ENCODE measurements at regions not wholly inside any gene's neighbourhood (a gene's known extent, or its start where the extent isn't known, plus 50 kb on each side); places are given as distances from the start of the nearest gene placed in this dataset.

DNA sequence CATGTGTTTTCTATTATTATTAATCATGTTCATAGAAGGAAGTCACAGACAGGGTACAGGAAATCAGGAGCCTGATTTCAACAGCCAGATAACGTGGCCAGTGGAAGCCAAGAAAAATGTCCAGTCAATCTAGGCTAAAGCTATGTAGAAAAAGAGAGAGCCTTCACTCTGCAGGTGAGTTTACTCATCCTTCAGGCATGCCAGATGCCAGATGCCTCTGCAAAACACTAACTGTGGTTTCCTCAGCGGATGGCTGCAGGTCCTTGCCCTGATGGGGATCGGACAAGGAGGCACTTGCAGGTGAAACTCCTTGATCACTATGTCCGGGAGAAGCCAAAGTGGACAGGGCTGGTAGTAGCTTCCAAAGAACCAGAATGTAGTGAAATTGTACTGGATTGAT is 962.3 kb upstream of the RAG2 start:
- no peak for DNase-seq

- DNase-seq = no peak
Observed at GRCh38 chr11:37558619-37559210, 960.7 kb upstream of the RAG2 start.

DNA sequence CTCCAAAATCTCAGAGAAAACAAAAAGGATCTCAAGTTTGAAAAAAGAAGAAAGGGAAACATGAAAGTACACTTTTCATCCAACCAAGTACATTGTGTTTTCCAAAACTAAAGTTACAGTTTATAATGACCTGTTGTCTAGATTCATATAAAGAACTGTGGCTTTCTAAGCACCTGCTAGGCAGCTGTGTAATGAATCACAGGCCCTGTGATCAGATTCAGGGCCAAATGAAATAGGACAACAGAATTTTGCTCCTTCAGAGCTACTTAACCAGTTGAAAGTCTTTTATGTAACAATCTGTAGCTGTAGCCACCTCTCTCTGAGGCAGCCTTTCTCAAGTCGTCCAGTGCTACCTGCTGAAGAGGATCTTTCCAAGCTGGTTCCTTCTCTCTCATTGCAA is 960.0 kb upstream of the RAG2 start:
- DNase-seq = no peak

- no peak for DNase-seq
Observed at GRCh38 chr11:37552284-37552683, 954.2 kb upstream of the RAG2 start.

DNA sequence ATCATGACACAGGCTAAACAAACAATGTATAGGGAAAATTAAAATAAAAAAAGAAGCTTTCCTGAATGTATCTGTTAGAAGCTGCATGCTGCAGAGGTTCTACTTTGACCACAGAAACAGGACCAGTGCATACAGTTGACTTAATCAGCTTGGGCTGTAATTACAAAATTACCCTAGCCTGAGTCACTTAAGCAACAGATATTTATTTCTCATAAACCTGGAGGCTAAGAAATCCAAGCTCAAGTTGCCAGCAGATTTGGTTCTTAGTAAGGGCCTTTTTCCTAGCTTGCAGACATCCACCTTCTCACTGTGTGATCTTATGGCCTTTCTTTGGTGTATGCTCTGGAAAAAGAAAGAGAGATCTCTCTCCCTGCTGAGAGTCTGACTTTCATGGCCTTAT is 946.5 kb upstream of the RAG2 start:
- no peak for DNase-seq

DNA sequence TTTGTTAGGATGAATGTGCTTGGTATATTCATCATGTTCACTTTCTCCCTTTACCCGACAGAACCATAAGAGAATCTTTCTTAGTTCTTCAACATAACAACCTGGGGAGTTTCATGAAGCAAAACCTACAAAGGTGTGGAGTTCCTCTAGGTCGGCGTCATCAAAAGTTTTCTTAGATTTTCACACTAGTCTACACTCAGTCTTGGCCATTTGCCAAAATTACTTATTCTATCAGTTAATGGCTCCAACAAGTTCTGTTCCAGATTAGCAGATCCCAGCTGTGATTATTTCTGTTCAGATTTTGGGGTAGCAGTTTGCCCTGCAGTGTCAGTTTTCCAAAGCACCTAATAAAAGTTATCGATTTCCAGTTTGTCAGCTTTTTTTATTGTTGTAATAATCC is 935.8 kb upstream of the RAG2 start:
- DNase-seq = no peak

DNA sequence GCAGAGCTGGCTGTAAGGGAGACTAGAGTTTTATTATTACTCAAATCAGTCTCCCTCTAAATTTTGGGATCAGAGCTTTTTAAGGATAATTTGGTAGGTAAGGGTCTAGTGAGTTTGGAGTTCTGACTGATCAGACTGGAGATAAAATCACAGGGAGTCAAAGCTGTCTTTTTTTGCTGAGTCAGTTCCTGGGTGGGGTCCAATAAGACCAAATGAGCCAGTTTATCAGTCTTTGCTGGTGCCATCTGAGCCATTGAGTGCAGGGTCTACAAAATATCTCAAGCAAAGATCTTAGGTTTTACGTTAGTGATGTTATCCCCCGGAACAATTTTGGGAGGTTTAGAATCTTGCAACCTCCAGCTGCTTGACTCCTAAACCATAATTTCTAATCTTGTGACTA is 935.1 kb upstream of the RAG2 start:
- no peak for DNase-seq

GRCh38 chr11:37532271-37532670 is 934.2 kb upstream of the RAG2 start:
- no peak for DNase-seq

GRCh38 chr11:37527545-37527944 is 929.5 kb upstream of the RAG2 start:
- no peak for DNase-seq

GRCh38 chr11:37525336-37525735 is 927.3 kb upstream of the RAG2 start:
- no peak for DNase-seq

GRCh38 chr11:37519781-37520180 is 921.7 kb upstream of the RAG2 start:
- no peak for DNase-seq

DNA sequence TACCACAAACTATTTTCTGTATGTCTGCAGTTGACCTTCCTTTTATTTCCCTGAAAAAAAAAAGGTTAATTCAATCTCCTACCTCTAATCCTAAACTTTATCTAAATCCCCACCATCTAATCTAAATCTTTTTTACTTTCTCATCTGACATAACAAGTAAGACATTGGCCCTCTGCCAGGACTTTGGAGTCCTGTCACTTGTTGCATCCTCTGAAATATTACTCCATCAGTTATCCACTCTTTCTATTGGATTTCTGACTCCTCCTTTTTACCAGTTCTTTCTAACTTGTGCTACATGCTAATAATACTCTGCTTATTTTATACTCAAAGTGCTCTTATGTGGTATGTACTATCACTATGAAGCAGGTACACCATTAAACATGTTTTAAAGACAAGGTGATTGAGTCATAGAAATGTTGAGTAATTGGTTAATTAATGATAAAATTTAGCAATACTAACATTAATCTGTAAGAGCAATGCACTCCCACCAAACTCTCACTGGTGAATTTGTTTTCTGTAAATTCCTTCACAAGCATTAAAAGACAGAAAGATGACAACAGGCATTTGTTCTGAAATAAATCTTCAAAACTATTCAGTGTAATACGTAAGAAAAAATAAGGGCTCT is 914.2 kb upstream of the RAG2 start:
- DNase-seq = no peak

DNA sequence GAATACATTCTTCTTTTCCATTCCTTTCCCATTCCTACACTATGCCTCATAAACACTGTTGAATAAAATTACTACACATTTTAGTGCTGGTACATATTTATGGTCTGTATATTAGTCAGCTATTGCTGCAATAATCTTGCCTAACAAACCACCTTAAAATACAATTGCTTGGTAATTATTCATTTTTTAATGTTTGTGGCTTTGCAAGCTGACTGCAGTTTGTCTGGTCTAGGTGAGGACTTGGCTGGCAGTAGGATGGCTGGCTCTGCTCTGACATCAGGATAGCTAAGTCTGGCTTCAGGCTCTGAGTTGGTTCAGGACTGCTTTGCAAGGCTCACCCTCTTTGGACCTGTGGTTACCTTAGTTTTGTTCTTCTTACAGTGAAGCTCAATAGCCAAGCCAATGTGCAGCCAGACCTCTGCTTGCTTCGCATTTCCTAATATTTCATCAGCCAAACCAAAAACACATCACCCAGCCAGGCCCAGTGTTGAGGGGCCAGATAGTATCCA is 913.4 kb upstream of the RAG2 start:
- DNase-seq = no peak

- no peak for DNase-seq
Observed at GRCh38 chr11:37509506-37509905, 911.5 kb upstream of the RAG2 start.

GRCh38 chr11:37506531-37506930 is 908.5 kb upstream of the RAG2 start:
- no peak for DNase-seq

- no peak for DNase-seq
Observed at GRCh38 chr11:37505406-37505805, 907.4 kb upstream of the RAG2 start.

DNA sequence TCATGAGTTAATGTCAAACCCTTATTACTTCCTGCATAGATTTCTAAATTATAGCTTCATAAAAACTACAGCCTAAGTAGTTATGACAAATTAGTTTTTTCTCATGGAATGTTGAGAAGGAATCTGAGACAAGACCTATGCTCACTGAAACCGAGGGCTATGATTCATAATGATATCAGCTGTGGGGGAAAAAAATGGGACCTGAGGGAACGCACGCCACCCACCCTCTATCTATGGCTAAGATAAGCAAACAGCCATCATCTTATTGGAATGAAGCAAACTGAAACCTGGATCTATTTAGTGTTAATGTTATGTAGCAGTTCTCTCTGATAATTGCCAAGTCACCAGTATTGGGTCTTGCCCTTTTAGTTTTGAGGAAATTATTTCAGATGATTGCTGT is 906.9 kb upstream of the RAG2 start:
- no peak for DNase-seq

GRCh38 chr11:37504060-37504611 is 906.1 kb upstream of the RAG2 start:
- DNase-seq = no peak

- no peak for DNase-seq
Observed at GRCh38 chr11:37503411-37504059, 905.5 kb upstream of the RAG2 start.

DNA sequence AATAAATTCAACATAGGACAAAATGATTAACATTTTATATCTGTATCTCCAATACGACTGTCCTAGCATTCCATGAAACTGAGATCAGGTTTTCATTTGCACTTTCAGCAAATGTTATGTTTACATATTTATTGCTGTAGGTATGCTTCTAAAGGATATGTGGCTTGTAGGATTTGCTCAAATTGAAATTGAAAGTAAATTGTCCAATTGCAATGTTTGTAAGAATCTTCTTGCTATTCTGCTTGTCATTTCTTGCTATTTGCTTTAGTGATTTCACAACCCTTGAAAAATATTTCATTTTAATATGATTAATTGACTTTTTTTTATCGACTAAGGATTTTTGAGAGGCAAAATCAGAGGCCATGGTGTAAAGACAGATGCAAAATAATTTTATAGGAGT is 904.2 kb upstream of the RAG2 start:
- DNase-seq = no peak

- no peak for DNase-seq
Observed at GRCh38 chr11:37500425-37500824, 902.4 kb upstream of the RAG2 start.

DNA sequence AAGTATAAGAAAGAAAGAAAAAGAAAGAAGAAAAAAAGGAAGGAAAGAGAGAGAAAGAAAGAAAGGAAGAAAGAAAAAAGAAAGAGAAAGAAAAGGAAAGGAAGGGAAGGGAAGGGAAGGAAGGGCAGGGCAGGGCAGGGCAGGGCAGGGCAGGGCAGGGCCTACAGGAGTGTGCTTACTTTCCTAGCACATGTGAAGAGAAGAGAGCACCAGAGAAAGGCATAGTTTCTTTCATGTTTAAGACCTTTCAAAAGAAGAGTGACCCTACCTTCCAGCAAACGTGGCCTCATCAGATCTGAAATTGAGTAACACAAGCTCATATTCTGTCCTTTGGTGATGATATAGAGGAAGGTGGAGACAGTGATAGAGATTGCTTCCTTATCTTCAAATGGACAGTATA is 899.3 kb upstream of the RAG2 start:
- DNase-seq = no peak

GRCh38 chr11:37496201-37496600 is 898.2 kb upstream of the RAG2 start:
- DNase-seq = no peak

GRCh38 chr11:37484298-37484697 is 886.3 kb upstream of the RAG2 start:
- no peak for DNase-seq
